DOHH2 (cell line): ENCODE measurements at regions not wholly inside any gene's neighbourhood (a gene's known extent, or its start where the extent isn't known, plus 50 kb on each side); places are given as distances from the start of the nearest gene placed in this dataset.

Source experiments
- H3F3A ChIP-seq: fragments of 200-600 bp; sonication (generic), shearing (Covaris generic); 2 replicates; pipeline ENCODE4 v1.6.0; 2016; ENCODE audit warnings: antibody characterized with exemption, mild to moderate bottlenecking; ENCODE audit not compliant: control insufficient read depth, insufficient read depth
- H3K27ac ChIP-seq: fragments of 200-600 bp; sonication (generic); 2 replicates; pipeline ENCODE4 v1.5.1; 2014; ENCODE audit warnings: low read depth, mild to moderate bottlenecking, low read length, moderate library complexity
- H3K27me3 ChIP-seq: fragments of 200-600 bp; sonication (generic); 2 replicates; pipeline ENCODE4 v1.6.1; 2014; ENCODE audit warnings: mild to moderate bottlenecking, low read length, mixed read lengths; ENCODE audit not compliant: control insufficient read depth
- H3K36me3 ChIP-seq: fragments of 200-600 bp; sonication (generic); 2 replicates; pipeline ENCODE4 v1.6.1; 2014; ENCODE audit warnings: mild to moderate bottlenecking, low read length, moderate library complexity, mixed read lengths; ENCODE audit not compliant: control insufficient read depth
- H3K4me1 ChIP-seq: fragments of 200-600 bp; sonication (generic); 2 replicates; pipeline ENCODE4 v1.6.1; 2014; ENCODE audit warnings: mild to moderate bottlenecking, low read length, mixed read lengths; ENCODE audit not compliant: control insufficient read depth
- H3K4me2 ChIP-seq: fragments of 200-600 bp; sonication (generic); 2 replicates; pipeline ENCODE4 v1.6.0; 2014; ENCODE audit warnings: mild to moderate bottlenecking, low read length, moderate library complexity
- H3K4me3 ChIP-seq: fragments of 200-600 bp; sonication (generic); 2 replicates; pipeline ENCODE4 v1.5.1; 2014; ENCODE audit warnings: mild to moderate bottlenecking, low read length, mixed read lengths
- H3K79me2 ChIP-seq: fragments of 200-600 bp; sonication (generic); 2 replicates; pipeline ENCODE4 v1.6.1; 2014; ENCODE audit warnings: mild to moderate bottlenecking, low read length, mixed read lengths; ENCODE audit not compliant: control insufficient read depth
- H3K9me2 ChIP-seq: fragments of 200-600 bp; sonication (generic); replicated peaks from 2 replicates; pipeline ENCODE4 v1.6.1; 2014; ENCODE audit warnings: mild to moderate bottlenecking, low read length, mixed read lengths; ENCODE audit not compliant: control insufficient read depth
- H3K9me3 ChIP-seq: fragments of 200-600 bp; sonication (generic); 2 replicates; pipeline ENCODE4 v1.6.1; 2014; ENCODE audit warnings: antibody characterized with exemption, low read length, mixed read lengths; ENCODE audit not compliant: control insufficient read depth, insufficient read depth
- H4K20me1 ChIP-seq: fragments of 200-600 bp; sonication (generic); 2 replicates; pipeline ENCODE4 v1.6.0; 2014; ENCODE audit warnings: low read depth, mild to moderate bottlenecking, antibody characterized with exemption, low read length, moderate library complexity; ENCODE audit not compliant: control insufficient read depth, insufficient read depth
- CTCF ChIP-seq: fragments of 200-600 bp; sonication (generic); IDR thresholded peaks from one replicate; pipeline ENCODE4 v1.5.1; 2014; ENCODE audit warnings: antibody characterized with exemption, mild to moderate bottlenecking, low read depth, low read length; ENCODE audit not compliant: poor library complexity, severe bottlenecking
- EZH2phosphoT487 ChIP-seq: fragments of 200-600 bp; sonication (generic); IDR thresholded peaks from 2 replicates; pipeline ENCODE4 v1.6.1; 2017; ENCODE audit warnings: borderline replicate concordance, mild to moderate bottlenecking, antibody characterized with exemption, low read length, moderate library complexity, mixed read lengths

- Histone ChIP-seq H3K4me1 (no peaks in the 10 kb centered on the region), H3K27ac (no peak overlapping the region), H4K20me1 (no peaks in the 10 kb centered on the region), H3K4me2 (no peak overlapping the region), H3K4me3 (no peak overlapping the region), H3K9me2 (no peaks in the 10 kb centered on the region), H3K36me3 (no peaks in the 10 kb centered on the region), H3K79me2 (no peaks in the 10 kb centered on the region), H3K9me3 (no peaks in the 10 kb centered on the region), H3F3A (no peaks in the 10 kb centered on the region), H3K27me3 (no peaks in the 10 kb centered on the region)
- no peak for TF ChIP-seq CTCF
- no peak for TF ChIP-seq EZH2phosphoT487
These were observed 91.8 kb downstream of the FOXL1 start for GRCh38 chr16:86669937-86670749.

- H3K4me1 ChIP-seq: no peaks in the 10 kb centered on the region
- no peaks in the 10 kb centered on the region for H3F3A ChIP-seq
- no peaks in the 10 kb centered on the region for H3K79me2 ChIP-seq
- H3K27me3 ChIP-seq: no peaks in the 10 kb centered on the region
- no peak overlapping the region for H3K4me3 ChIP-seq
- H3K9me2 ChIP-seq: no peaks in the 10 kb centered on the region
- H4K20me1 ChIP-seq: no peaks in the 10 kb centered on the region
- no peaks in the 10 kb centered on the region for H3K36me3 ChIP-seq
- TF ChIP-seq CTCF (no peak), EZH2phosphoT487 (no peak)
- no peak overlapping the region for H3K4me2 ChIP-seq
- H3K27ac ChIP-seq: no peak overlapping the region
- no peaks in the 10 kb centered on the region for H3K9me3 ChIP-seq
These were observed 92.4 kb downstream of the FOXL1 start for GRCh38 chr16:86670750-86671234.

GRCh38 chr16:86671486-86672178 is 93.3 kb downstream of the FOXL1 start:
- Histone ChIP-seq H3F3A (no peaks in the 10 kb centered on the region), H3K36me3 (no peaks in the 10 kb centered on the region), H3K4me3 (no peak overlapping the region), H3K79me2 (no peaks in the 10 kb centered on the region), H3K27ac (no peak overlapping the region), H3K27me3 (no peaks in the 10 kb centered on the region), H3K4me1 (no peaks in the 10 kb centered on the region), H3K9me3 (no peaks in the 10 kb centered on the region), H3K9me2 (no peaks in the 10 kb centered on the region), H4K20me1 (no peaks in the 10 kb centered on the region), H3K4me2 (no peak overlapping the region)
- TF ChIP-seq EZH2phosphoT487 (no peak), CTCF (no peak)
